SW480 (cell line): ENCODE measurements at regions not wholly inside any gene's neighbourhood (a gene's known extent, or its start where the extent isn't known, plus 50 kb on each side); places are given as distances from the start of the nearest gene placed in this dataset.
"Not testable (repeated sequence)": the region's sequence is repeated elsewhere in the genome, so short reads cannot be mapped to it uniquely, and the experiment has no call there.

Experiments
- DNase-seq: peaks from one replicate; pipeline ENCODE4 v3.0.0-alpha.2; 2016; ENCODE audit warnings: low spot score

GRCh38 chr10:85464336-85464735, 902.3 kb downstream of the GRID1 start:
- DNase-seq: no peak

GRCh38 chr10:85477979-85478378, 888.6 kb downstream of the GRID1 start:
- no peak for DNase-seq

GRCh38 chr10:85490431-85490830, 876.2 kb downstream of the GRID1 start:
- peak; percentile 4 for DNase-seq

- no peak for DNase-seq
These were observed 874.9 kb downstream of the GRID1 start for GRCh38 chr10:85491652-85492051.

- DNase-seq: no peak
These were observed 873.9 kb downstream of the GRID1 start for GRCh38 chr10:85492684-85493083.

- no peak for DNase-seq
These were observed 872.9 kb downstream of the GRID1 start for GRCh38 chr10:85493703-85494102.

- DNase-seq: not testable (repeated sequence)
These were observed 862.0 kb downstream of the GRID1 start for GRCh38 chr10:85504641-85505040.

GRCh38 chr10:85508159-85508558, 858.4 kb downstream of the GRID1 start:
- DNase-seq: no peak

- DNase-seq: no peak
These were observed 855.9 kb downstream of the GRID1 start for GRCh38 chr10:85510682-85511081.

GRCh38 chr10:85513436-85513835, 853.2 kb downstream of the GRID1 start:
- DNase-seq: no peak

- no peak for DNase-seq
These were observed 851.3 kb downstream of the GRID1 start for GRCh38 chr10:85515316-85515715.

- no peak for DNase-seq
These were observed 842.5 kb downstream of the GRID1 start for GRCh38 chr10:85524001-85524666.

- DNase-seq: no peak
These were observed 838.8 kb downstream of the GRID1 start for GRCh38 chr10:85527616-85528317.

- DNase-seq: no peak
These were observed 838.3 kb downstream of the GRID1 start for GRCh38 chr10:85528318-85528652.

GRCh38 chr10:85531706-85532105, 834.9 kb downstream of the GRID1 start:
- no peak for DNase-seq

- DNase-seq: no peak
These were observed 833.8 kb downstream of the GRID1 start for GRCh38 chr10:85532773-85533172.

- DNase-seq: no peak
These were observed 830.7 kb downstream of the GRID1 start for GRCh38 chr10:85535926-85536325.

- DNase-seq: no peak
These were observed 829.0 kb downstream of the GRID1 start for GRCh38 chr10:85537561-85537960.

GRCh38 chr10:85538601-85539000, 828.0 kb downstream of the GRID1 start:
- DNase-seq: no peak

- no peak for DNase-seq
These were observed 824.4 kb downstream of the GRID1 start for GRCh38 chr10:85542152-85542551.

GRCh38 chr10:85542936-85543730, 823.5 kb downstream of the GRID1 start:
- no peak for DNase-seq

- no peak for DNase-seq
These were observed 821.6 kb downstream of the GRID1 start for GRCh38 chr10:85544956-85545355.

- no peak for DNase-seq
These were observed 820.7 kb downstream of the GRID1 start for GRCh38 chr10:85545874-85546273.
